ENCODE measurements at regions not wholly inside any gene's neighbourhood (a gene's known extent, or its start where the extent isn't known, plus 50 kb on each side); places are given as distances from the start of the nearest gene placed in this dataset.

DNA sequence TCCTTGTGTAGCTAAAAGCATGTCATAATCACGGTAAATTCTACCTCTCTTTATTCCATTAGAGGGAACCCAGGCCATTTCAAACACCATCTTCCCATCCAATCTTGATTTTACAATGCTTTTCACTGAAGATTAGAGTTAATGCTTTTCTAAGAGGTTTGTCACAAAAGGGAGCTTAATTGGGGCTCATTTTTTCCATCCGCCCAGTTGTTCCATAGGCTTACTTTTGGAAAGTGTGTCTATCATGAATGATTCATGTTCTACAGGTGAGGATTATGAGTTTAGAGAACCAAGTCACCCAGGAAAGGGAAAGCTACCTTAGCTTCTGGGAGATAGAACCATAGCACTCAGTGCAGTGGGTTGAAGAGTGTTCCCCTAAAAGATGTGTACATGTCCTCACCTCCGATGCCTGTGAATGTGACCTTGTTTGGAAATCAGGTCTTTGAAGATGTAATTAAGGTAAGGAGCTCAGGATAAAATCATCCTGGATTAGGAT lies 286.9 kb upstream of the RUNX1 start:
- no peak for DNase-seq (ENCODE audit: low read depth, low spot score)
- H3K27me3 Mint-ChIP-seq (ENCODE audit: low read depth): no peaks in the 10 kb centered on the region
- no peak overlapping the region for H3K4me3 Mint-ChIP-seq
- peaks cover 6% of the 10 kb centered on the region for H3K9me3 Mint-ChIP-seq
- TF ChIP-seq, protein P1, sequence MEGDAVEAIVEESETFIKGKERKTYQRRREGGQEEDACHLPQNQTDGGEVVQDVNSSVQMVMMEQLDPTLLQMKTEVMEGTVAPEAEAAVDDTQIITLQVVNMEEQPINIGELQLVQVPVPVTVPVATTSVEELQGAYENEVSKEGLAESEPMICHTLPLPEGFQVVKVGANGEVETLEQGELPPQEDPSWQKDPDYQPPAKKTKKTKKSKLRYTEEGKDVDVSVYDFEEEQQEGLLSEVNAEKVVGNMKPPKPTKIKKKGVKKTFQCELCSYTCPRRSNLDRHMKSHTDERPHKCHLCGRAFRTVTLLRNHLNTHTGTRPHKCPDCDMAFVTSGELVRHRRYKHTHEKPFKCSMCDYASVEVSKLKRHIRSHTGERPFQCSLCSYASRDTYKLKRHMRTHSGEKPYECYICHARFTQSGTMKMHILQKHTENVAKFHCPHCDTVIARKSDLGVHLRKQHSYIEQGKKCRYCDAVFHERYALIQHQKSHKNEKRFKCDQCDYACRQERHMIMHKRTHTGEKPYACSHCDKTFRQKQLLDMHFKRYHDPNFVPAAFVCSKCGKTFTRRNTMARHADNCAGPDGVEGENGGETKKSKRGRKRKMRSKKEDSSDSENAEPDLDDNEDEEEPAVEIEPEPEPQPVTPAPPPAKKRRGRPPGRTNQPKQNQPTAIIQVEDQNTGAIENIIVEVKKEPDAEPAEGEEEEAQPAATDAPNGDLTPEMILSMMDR (conservative IDR thresholded peaks at IDR 0.05): no peak
- H3K4me1 Mint-ChIP-seq: no peaks in the 10 kb centered on the region
- H3K27ac Mint-ChIP-seq (ENCODE audit: unreplicated experiment): no peak overlapping the region
- no peaks in the 10 kb centered on the region for H3K36me3 Mint-ChIP-seq (ENCODE audit: low read depth)

DNA sequence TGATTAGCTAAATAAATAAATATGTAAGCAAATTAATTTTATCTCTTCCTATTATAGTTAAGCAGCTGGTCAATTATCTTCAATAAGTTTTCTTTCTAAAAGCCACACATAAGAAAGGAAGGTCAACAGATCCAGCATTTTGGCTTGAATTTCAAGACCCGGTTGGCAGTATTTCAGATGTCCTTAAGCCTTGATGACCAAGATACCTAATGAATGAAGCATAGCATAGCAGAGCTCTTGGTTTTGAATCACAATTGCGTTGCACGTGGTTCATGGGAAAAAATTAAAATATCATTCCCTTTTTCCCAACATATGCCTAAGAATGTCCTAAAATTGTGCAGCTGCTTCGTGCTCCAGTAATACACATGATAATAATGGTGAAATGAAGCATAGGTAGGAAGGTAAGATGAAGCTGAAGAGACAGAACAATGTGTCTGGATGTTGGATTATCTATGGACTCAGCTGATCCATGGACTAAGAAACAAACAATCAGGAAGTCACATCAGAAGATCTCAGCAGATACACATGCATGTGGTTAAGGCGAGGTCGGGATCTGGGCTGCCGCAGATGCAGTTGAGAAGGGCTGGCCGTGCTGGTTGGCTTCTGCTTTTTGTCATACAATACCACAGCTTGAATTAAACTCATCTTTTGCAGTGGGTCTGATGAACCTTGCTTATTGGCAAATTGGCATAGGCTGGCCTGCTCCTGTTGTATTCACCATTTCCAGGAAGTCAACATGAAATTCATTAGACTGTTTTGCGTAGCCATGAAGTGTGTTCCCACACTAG lies 284.9 kb upstream of the RUNX1 start:
- Mint-ChIP-seq H3K4me1 (no peaks in the 10 kb centered on the region), H3K27ac (ENCODE audit: unreplicated experiment) (no peak overlapping the region), H3K27me3 (ENCODE audit: low read depth) (no peaks in the 10 kb centered on the region), H3K9me3 (peaks cover 3% of the 10 kb centered on the region), H3K4me3 (no peak overlapping the region), H3K36me3 (ENCODE audit: low read depth) (no peaks in the 10 kb centered on the region)
- TF ChIP-seq, protein P1 (conservative IDR thresholded peaks at IDR 0.05): no peak
- no peak for DNase-seq (ENCODE audit: low read depth, low spot score)

DNA sequence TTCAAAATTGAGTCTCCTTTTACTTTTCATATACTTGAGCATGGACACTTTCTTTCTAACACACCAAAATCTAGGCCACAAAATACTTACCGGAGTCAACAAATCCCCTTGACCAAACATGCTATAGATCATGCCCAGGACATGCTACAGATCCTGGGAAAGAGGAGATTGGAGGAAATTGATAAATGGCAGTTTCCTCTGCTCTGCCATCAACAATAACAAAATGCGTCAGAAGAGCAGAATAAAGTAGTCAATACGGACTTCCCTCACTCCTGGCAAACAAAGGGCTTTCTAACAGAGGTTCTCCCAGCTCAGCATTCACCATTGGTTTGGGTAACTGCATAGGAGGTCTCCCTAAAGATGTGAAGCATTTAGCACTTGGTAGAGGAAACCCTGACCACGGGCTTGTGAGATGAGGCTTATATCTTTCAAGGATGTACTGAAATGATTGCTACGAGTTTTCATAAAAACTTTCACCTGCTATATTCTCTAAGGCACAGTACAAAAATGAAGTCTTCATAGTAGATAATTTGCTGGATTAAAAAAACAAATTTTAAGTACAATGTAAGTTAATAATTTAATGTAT lies 283.8 kb upstream of the RUNX1 start:
- H3K4me1 Mint-ChIP-seq: no peaks in the 10 kb centered on the region
- no peak for DNase-seq (ENCODE audit: low read depth, low spot score)
- H3K36me3 Mint-ChIP-seq (ENCODE audit: low read depth): no peaks in the 10 kb centered on the region
- TF ChIP-seq, protein P1 (conservative IDR thresholded peaks at IDR 0.05): no peak
- H3K27me3 Mint-ChIP-seq (ENCODE audit: low read depth): no peaks in the 10 kb centered on the region
- H3K9me3 Mint-ChIP-seq: peaks cover under 1% of the 10 kb centered on the region
- H3K27ac Mint-ChIP-seq (ENCODE audit: unreplicated experiment): no peak overlapping the region
- H3K4me3 Mint-ChIP-seq: no peak overlapping the region

DNA sequence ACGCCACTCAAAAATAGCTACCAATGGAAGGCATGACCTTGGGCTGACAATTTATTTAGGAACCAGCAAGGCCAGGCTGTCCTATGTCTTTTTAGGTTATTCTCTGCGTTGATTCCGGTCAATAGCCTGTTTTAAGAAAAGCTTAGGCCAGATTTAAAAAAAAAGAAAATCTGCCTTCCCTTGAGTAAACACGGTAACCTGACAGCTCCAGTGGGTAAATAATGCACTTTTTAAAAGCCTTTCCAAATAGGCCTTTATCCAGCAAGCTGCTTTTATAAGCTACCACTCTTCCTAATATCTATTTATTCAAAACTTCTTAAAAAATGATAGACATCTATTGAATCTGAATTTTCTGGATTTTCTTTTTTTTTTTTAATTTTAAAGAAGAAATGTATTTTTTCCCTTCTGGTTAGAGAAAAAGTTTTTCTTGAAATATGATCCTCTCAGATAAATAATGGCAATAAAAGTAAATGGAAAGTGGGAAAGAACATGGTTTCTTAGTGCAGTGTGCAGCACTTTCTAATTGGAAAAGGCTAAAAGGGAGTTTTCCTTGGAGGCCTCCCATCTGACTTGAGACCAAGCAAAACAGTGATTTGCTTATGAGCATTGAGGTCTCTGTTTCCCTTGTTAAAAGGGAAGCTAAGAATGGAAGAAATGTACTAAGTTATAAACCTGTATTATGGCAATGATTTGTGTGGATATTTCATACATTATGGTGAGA lies 281.0 kb upstream of the RUNX1 start:
- TF ChIP-seq, protein P1 (conservative IDR thresholded peaks at IDR 0.05): no peak
- H3K4me3 Mint-ChIP-seq: no peak overlapping the region

DNA sequence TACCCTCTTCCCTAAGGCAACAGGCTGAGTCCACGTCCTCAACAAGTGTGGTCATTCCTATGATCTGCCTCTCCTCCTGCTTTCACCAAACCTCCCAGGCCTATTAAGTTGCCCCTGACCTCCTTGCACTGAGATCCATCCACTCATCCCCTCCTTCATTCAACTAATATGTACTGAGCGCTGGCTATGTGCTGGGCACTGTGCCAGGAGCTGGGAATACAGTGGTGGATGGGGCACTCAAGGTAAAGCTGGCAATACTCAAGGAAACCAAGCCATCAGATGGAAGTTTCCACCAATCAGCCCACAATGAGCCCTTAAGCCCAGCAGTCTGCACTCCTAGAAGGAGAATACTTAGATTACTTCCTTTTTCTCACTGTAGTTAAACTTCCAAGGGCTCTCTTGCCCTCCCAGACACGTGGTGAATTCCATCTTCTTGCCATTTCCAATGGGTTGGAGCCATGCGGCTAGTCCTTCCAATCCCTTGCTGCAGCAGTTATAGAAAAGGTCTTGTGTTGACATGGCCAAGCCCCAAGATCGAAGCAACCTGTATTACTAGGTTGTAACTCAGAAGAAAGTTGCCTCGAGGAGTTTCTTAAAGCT lies 279.9 kb upstream of the RUNX1 start:
- no peaks in the 10 kb centered on the region for H3K36me3 Mint-ChIP-seq (ENCODE audit: low read depth)
- no peaks in the 10 kb centered on the region for H3K27me3 Mint-ChIP-seq (ENCODE audit: low read depth)
- TF ChIP-seq, protein P1 (conservative IDR thresholded peaks at IDR 0.05): no peak
- no peak overlapping the region for H3K4me3 Mint-ChIP-seq
- H3K9me3 Mint-ChIP-seq: no peaks in the 10 kb centered on the region
- no peaks in the 10 kb centered on the region for H3K4me1 Mint-ChIP-seq
- H3K27ac Mint-ChIP-seq (ENCODE audit: unreplicated experiment): no peak overlapping the region
- DNase-seq (ENCODE audit: low read depth, low spot score): no peak

More for the DNA sequence above, 281.0 kb upstream of the RUNX1 start:
- Mint-ChIP-seq H3K9me3 (no peaks in the 10 kb centered on the region), H3K36me3 (ENCODE audit: low read depth) (no peaks in the 10 kb centered on the region), H3K27ac (ENCODE audit: unreplicated experiment) (no peak overlapping the region), H3K4me1 (no peaks in the 10 kb centered on the region), H3K27me3 (ENCODE audit: low read depth) (no peaks in the 10 kb centered on the region)
- no peak for DNase-seq (ENCODE audit: low read depth, low spot score)
